WTC11 (cell line): ENCODE measurements at regions not wholly inside any gene's neighbourhood (a gene's known extent, or its start where the extent isn't known, plus 50 kb on each side); places are given as distances from the start of the nearest gene placed in this dataset.
"Not testable (repeated sequence)": the region's sequence is repeated elsewhere in the genome, so short reads cannot be mapped to it uniquely, and the experiment has no call there.

ENCODE experiments used
- CBFB ChIP-seq: sonication (generic); formaldehyde crosslinking; IDR thresholded peaks from 2 replicates; pipeline ENCODE4 v1.8.1; 2022; ENCODE audit warnings: mild to moderate bottlenecking, low read depth, missing genetic modification reagents
- CREM ChIP-seq: sonication (generic); formaldehyde crosslinking; IDR thresholded peaks from 2 replicates; pipeline ENCODE4 v1.8.1; 2022; ENCODE audit warnings: mild to moderate bottlenecking, missing genetic modification reagents, moderate library complexity
- CTCF ChIP-seq: fragments of 200-600 bp; IDR thresholded peaks from 2 replicates; pipeline ENCODE4 v1.8.0; 2022; ENCODE audit warnings: antibody characterized with exemption
- ETV6 ChIP-seq: sonication (generic); formaldehyde crosslinking; IDR thresholded peaks from 2 replicates; pipeline ENCODE4 v1.8.1; 2022; ENCODE audit warnings: mild to moderate bottlenecking, missing genetic modification reagents
- FOXP1 ChIP-seq: sonication (generic); formaldehyde crosslinking; IDR thresholded peaks from 2 replicates; pipeline ENCODE4 v1.8.0; 2022; ENCODE audit warnings: missing genetic modification reagents, mild to moderate bottlenecking, moderate library complexity, borderline replicate concordance
- IRF2 ChIP-seq: sonication (generic); formaldehyde crosslinking; IDR thresholded peaks from 2 replicates; pipeline ENCODE4 v1.8.0; 2022; ENCODE audit warnings: low read depth, missing genetic modification reagents, borderline replicate concordance
- JUN ChIP-seq: sonication (generic); formaldehyde crosslinking; IDR thresholded peaks from 2 replicates; pipeline ENCODE4 v1.8.0; 2023; ENCODE audit warnings: mild to moderate bottlenecking, missing genetic modification reagents
- MXD4 ChIP-seq: fragments of 250-450 bp; sonication (Bioruptor Pico); IDR thresholded peaks from 2 replicates; pipeline ENCODE4 v1.8.0; 2021; ENCODE audit warnings: mild to moderate bottlenecking, moderate library complexity, borderline replicate concordance
- NR1H2 ChIP-seq: sonication (generic); formaldehyde crosslinking; IDR thresholded peaks from 2 replicates; pipeline ENCODE4 v1.9.0; 2021; ENCODE audit warnings: mild to moderate bottlenecking, moderate library complexity, missing genetic modification reagents
- TCF7 ChIP-seq: sonication (generic); formaldehyde crosslinking; IDR thresholded peaks from 2 replicates; pipeline ENCODE4 v1.8.0; 2022; ENCODE audit warnings: mild to moderate bottlenecking, low read depth, missing genetic modification reagents, moderate library complexity
- USF1 ChIP-seq: sonication (generic); formaldehyde crosslinking; IDR thresholded peaks from 2 replicates; pipeline ENCODE4 v1.8.0; 2022; ENCODE audit warnings: mild to moderate bottlenecking, missing genetic modification reagents
- ZNF138 ChIP-seq: sonication (generic); formaldehyde crosslinking; conservative IDR thresholded peaks from 2 replicates; pipeline ENCODE4 v1.8.1; 2022; ENCODE audit warnings: mild to moderate bottlenecking, moderate library complexity, missing genetic modification reagents
- TF ChIP-seq, protein P1 (sequence below): sonication (generic); formaldehyde crosslinking; IDR thresholded peaks from 2 replicates; pipeline ENCODE4 v1.8.0; 2022; ENCODE audit warnings: mild to moderate bottlenecking, missing genetic modification reagents

GRCh38 chr9:65473059-65473822, 188.2 kb upstream of the FOXD4L5 start:
- not testable (repeated sequence) for TF ChIP-seq CREM; CTCF; JUN (CRISPR knock-in tag); FOXP1 (CRISPR knock-in tag); MXD4; ETV6; ZNF138 (CRISPR knock-in tag); IRF2; CBFB; USF1; NR1H2 (CRISPR knock-in tag); TCF7 (CRISPR knock-in tag)
- TF ChIP-seq, protein P1, sequence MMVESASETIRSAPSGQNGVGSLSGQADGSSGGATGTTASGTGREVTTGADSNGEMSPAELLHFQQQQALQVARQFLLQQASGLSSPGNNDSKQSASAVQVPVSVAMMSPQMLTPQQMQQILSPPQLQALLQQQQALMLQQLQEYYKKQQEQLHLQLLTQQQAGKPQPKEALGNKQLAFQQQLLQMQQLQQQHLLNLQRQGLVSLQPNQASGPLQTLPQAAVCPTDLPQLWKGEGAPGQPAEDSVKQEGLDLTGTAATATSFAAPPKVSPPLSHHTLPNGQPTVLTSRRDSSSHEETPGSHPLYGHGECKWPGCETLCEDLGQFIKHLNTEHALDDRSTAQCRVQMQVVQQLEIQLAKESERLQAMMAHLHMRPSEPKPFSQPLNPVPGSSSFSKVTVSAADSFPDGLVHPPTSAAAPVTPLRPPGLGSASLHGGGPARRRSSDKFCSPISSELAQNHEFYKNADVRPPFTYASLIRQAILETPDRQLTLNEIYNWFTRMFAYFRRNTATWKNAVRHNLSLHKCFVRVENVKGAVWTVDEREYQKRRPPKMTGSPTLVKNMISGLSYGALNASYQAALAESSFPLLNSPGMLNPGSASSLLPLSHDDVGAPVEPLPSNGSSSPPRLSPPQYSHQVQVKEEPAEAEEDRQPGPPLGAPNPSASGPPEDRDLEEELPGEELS (CRISPR knock-in tag): not testable (repeated sequence)
